Neural progenitor cell (in vitro differentiated cells): ENCODE measurements at regions not wholly inside any gene's neighbourhood (a gene's known extent, or its start where the extent isn't known, plus 50 kb on each side); places are given as distances from the start of the nearest gene placed in this dataset.

Experiments
- DNase-seq: peaks from one replicate; pipeline ENCODE4 v3.0.0-alpha.2; 2016; ENCODE audit warnings: low spot score
- H2AFZ ChIP-seq: fragments of 200-600 bp; sonication (generic); replicated peaks from 2 replicates; pipeline ENCODE4 v1.6.1; 2016; ENCODE audit warnings: antibody characterized with exemption
- H3F3A ChIP-seq: fragments of 200-600 bp; sonication (generic); 2 replicates; pipeline ENCODE4 v1.6.1; 2016; ENCODE audit warnings: antibody characterized with exemption, low read depth
- H3K27ac ChIP-seq: fragments of 200-600 bp; sonication (generic); 2 replicates; pipeline ENCODE4 v1.5.1; 2016; ENCODE audit warnings: mild to moderate bottlenecking
- H3K27me3 ChIP-seq: fragments of 200-600 bp; sonication (generic); 2 replicates; pipeline ENCODE4 v1.6.1; 2016; ENCODE audit warnings: mild to moderate bottlenecking, moderate library complexity
- H3K36me3 ChIP-seq: fragments of 200-600 bp; sonication (generic); 2 replicates; pipeline ENCODE4 v1.5.1; 2016
- H3K4me1 ChIP-seq: fragments of 200-600 bp; sonication (generic); 2 replicates; pipeline ENCODE4 v1.6.1; 2016; ENCODE audit warnings: mixed run types
- H3K4me2 ChIP-seq: fragments of 200-600 bp; sonication (generic); 2 replicates; pipeline ENCODE4 v1.6.1; 2016
- H3K4me3 ChIP-seq: fragments of 200-600 bp; sonication (generic); 2 replicates; pipeline ENCODE4 v1.5.1; 2016
- H3K79me2 ChIP-seq: fragments of 200-600 bp; sonication (generic); 2 replicates; pipeline ENCODE4 v1.6.1; 2016; ENCODE audit warnings: low read depth
- H3K9ac ChIP-seq: fragments of 200-600 bp; sonication (generic); 2 replicates; pipeline ENCODE4 v1.6.1; 2016
- H3K9me3 ChIP-seq: fragments of 200-600 bp; sonication (generic); 2 replicates; pipeline ENCODE4 v1.5.1; 2016; ENCODE audit warnings: low read depth
- H4K20me1 ChIP-seq: fragments of 200-600 bp; sonication (generic); 2 replicates; pipeline ENCODE4 v1.6.1; 2016; ENCODE audit warnings: low read depth
- H3K27ac Mint-ChIP-seq: 3 replicates; pipeline ENCODE4 v1.8.0; 2021; ENCODE audit warnings: mixed read lengths
- H3K27me3 Mint-ChIP-seq: 2 replicates; pipeline ENCODE4 v1.8.0; 2022; ENCODE audit warnings: low read depth, mild to moderate bottlenecking, inconsistent platforms, moderate library complexity, mixed read lengths; ENCODE audit not compliant: insufficient read depth
- H3K36me3 Mint-ChIP-seq: 3 replicates; pipeline ENCODE4 v1.8.0; 2021; ENCODE audit warnings: mixed read lengths
- H3K4me1 Mint-ChIP-seq: 3 replicates; pipeline ENCODE4 v1.8.0; 2021; ENCODE audit warnings: mixed read lengths
- H3K4me3 Mint-ChIP-seq: 3 replicates; pipeline ENCODE4 v1.8.0; 2021; ENCODE audit warnings: mild to moderate bottlenecking, moderate library complexity, mixed read lengths
- H3K9me3 Mint-ChIP-seq: 3 replicates; pipeline ENCODE4 v1.8.0; 2020; ENCODE audit warnings: mixed read lengths
- EZH2 ChIP-seq: fragments of 200-600 bp; sonication (generic); IDR thresholded peaks from 2 replicates; pipeline ENCODE4 v1.6.1; 2017; ENCODE audit warnings: antibody characterized with exemption, mild to moderate bottlenecking, moderate library complexity
- EZH2phosphoT487 ChIP-seq: fragments of 200-600 bp; sonication (generic); IDR thresholded peaks from 2 replicates; pipeline ENCODE4 v1.6.1; 2017; ENCODE audit warnings: antibody characterized with exemption
- TF ChIP-seq, protein P1 (sequence below): fragments of 200-600 bp; sonication (generic); IDR thresholded peaks from 2 replicates; pipeline ENCODE4 v1.5.1; 2017; ENCODE audit warnings: antibody characterized with exemption, mild to moderate bottlenecking

DNA sequence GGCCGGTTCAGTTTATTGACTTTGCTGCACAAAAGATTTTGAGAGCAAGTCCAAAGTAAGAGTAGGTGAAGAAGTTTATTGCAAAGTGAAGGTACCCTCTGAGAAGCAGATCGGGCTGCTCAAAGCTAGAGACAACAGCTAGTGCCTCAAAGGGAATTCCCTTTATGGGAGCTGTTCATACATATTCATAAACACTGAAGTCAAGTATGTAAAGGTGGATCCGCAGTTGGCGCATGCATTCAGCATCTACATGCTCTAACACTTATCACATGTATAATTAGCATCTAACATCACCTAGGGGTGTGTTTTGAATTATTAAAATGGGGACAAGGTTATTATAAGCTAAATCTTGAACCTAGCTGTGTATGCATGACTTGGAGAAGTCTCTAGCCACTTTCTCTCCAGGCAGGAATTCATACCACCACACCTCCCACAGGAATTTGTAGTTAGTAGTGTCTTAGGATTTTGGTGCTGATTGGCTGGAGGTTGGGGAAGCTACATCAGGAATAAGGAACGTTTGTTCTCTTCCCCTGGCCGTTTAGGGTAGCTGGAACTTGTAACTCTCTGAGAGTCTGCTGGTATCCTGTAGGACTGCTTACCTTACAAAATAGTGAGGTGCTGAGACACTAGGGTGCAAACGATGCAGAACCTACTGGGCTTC, 1633.9 kb downstream of the GRIK2 start:
- Mint-ChIP-seq H3K4me3 (no peak overlapping the region), H3K9me3 (no peaks in the 10 kb centered on the region), H3K27me3 (no peaks in the 10 kb centered on the region), H3K36me3 (no peaks in the 10 kb centered on the region), H3K27ac (no peak overlapping the region), H3K4me1 (no peaks in the 10 kb centered on the region)
- Histone ChIP-seq H3K79me2 (no peaks in the 10 kb centered on the region), H3K4me1 (no peaks in the 10 kb centered on the region), H4K20me1 (no peaks in the 10 kb centered on the region), H3K36me3 (no peaks in the 10 kb centered on the region), H3F3A (no peaks in the 10 kb centered on the region), H3K27ac (no peak overlapping the region), H2AFZ (peak overlapping the region; percentile 30), H3K9me3 (no peaks in the 10 kb centered on the region), H3K4me3 (no peak overlapping the region), H3K27me3 (no peaks in the 10 kb centered on the region), H3K9ac (no peak overlapping the region), H3K4me2 (no peak overlapping the region)
- no peak for DNase-seq
- TF ChIP-seq EZH2 (no peak), EZH2phosphoT487 (no peak)
- TF ChIP-seq, protein P1, sequence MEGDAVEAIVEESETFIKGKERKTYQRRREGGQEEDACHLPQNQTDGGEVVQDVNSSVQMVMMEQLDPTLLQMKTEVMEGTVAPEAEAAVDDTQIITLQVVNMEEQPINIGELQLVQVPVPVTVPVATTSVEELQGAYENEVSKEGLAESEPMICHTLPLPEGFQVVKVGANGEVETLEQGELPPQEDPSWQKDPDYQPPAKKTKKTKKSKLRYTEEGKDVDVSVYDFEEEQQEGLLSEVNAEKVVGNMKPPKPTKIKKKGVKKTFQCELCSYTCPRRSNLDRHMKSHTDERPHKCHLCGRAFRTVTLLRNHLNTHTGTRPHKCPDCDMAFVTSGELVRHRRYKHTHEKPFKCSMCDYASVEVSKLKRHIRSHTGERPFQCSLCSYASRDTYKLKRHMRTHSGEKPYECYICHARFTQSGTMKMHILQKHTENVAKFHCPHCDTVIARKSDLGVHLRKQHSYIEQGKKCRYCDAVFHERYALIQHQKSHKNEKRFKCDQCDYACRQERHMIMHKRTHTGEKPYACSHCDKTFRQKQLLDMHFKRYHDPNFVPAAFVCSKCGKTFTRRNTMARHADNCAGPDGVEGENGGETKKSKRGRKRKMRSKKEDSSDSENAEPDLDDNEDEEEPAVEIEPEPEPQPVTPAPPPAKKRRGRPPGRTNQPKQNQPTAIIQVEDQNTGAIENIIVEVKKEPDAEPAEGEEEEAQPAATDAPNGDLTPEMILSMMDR, result no peak

DNA sequence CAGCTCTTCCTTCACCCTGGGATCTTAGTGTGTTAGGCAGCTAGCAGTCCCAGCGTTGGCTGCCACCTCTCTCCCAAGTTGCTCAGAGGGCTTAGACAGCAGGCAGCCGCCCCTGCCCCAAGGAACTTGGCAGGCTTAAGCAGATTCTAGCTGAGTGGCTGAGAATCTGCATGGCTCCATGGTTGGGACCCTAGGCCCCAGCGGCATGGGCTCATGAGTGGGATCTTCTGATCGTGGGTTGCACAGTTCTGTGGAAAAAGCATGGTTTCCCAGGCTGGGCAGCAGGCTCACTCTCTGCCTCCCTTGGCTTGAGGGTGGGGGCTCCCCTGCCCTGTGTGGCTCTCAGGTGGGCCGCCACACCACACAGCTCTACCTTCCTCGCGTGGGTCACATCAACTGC, 1624.9 kb downstream of the GRIK2 start:
- no peaks in the 10 kb centered on the region for H3K36me3 ChIP-seq
- no peak overlapping the region for H3K4me3 ChIP-seq
- no peak overlapping the region for H3K27ac ChIP-seq
- no peaks in the 10 kb centered on the region for H3K79me2 ChIP-seq
- H3K9me3 ChIP-seq, result no peaks in the 10 kb centered on the region
- H3K27ac Mint-ChIP-seq, result no peak overlapping the region
- TF ChIP-seq EZH2 (no peak), EZH2phosphoT487 (no peak)
- TF ChIP-seq, protein P1, result no peak
- H3F3A ChIP-seq, result no peaks in the 10 kb centered on the region
- H2AFZ ChIP-seq, result no peak overlapping the region
- H3K36me3 Mint-ChIP-seq, result no peaks in the 10 kb centered on the region
- no peaks in the 10 kb centered on the region for H3K4me1 ChIP-seq
- H4K20me1 ChIP-seq, result no peaks in the 10 kb centered on the region
- no peaks in the 10 kb centered on the region for H3K27me3 Mint-ChIP-seq
- H3K9ac ChIP-seq, result no peak overlapping the region
- no peak for DNase-seq
- no peaks in the 10 kb centered on the region for H3K27me3 ChIP-seq
- H3K4me1 Mint-ChIP-seq, result no peaks in the 10 kb centered on the region
- H3K4me2 ChIP-seq, result no peak overlapping the region
- no peaks in the 10 kb centered on the region for H3K9me3 Mint-ChIP-seq
- H3K4me3 Mint-ChIP-seq, result no peak overlapping the region

DNA sequence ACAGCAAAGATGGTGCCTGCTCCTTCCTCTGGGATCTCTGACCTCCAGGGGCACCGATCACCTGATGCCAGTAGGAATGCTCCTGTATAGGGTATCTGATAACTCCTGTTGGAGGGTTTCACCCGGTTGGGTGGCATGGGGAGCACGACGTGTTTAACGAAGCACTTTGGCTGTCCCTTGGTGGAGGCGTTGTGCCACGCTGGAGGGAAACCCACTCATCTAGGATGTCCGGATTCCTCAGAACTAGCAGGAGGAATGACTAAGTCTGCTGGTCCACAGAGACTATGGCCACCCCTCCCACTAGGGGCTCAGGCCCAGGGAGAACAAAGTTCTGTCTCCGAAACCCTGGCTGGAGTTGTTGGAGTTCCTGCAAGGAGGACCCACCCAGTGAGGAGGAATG, 1624.4 kb downstream of the GRIK2 start:
- no peaks in the 10 kb centered on the region for H3F3A ChIP-seq
- no peak overlapping the region for H3K27ac ChIP-seq
- no peak overlapping the region for H3K4me2 ChIP-seq
- H3K36me3 ChIP-seq, result no peaks in the 10 kb centered on the region
- no peak for DNase-seq
- H2AFZ ChIP-seq, result no peak overlapping the region
- no peaks in the 10 kb centered on the region for H3K36me3 Mint-ChIP-seq
- no peaks in the 10 kb centered on the region for H3K9me3 Mint-ChIP-seq
- no peaks in the 10 kb centered on the region for H3K27me3 ChIP-seq
- H4K20me1 ChIP-seq, result no peaks in the 10 kb centered on the region
- H3K27ac Mint-ChIP-seq, result no peak overlapping the region
- no peaks in the 10 kb centered on the region for H3K27me3 Mint-ChIP-seq
- H3K79me2 ChIP-seq, result no peaks in the 10 kb centered on the region
- TF ChIP-seq, protein P1, result no peak
- no peak for TF ChIP-seq EZH2phosphoT487
- TF ChIP-seq EZH2, result no peak
- H3K4me3 ChIP-seq, result no peak overlapping the region
- H3K4me1 ChIP-seq, result no peaks in the 10 kb centered on the region
- no peak overlapping the region for H3K4me3 Mint-ChIP-seq
- no peaks in the 10 kb centered on the region for H3K9me3 ChIP-seq
- H3K4me1 Mint-ChIP-seq, result no peaks in the 10 kb centered on the region
- no peak overlapping the region for H3K9ac ChIP-seq
